GM10266 (cell line): ENCODE measurements at regions not wholly inside any gene's neighbourhood (a gene's known extent, or its start where the extent isn't known, plus 50 kb on each side); places are given as distances from the start of the nearest gene placed in this dataset.

ENCODE experiments used
- DNase-seq: peaks from one replicate; pipeline ENCODE4 v3.0.0; 2012; ENCODE audit errors: extremely low spot score
- TF ChIP-seq, protein P1 (sequence below): IDR thresholded peaks from 2 replicates; pipeline ENCODE4 v1.5.1; 2012; ENCODE audit warnings: mild to moderate bottlenecking, low read depth; ENCODE audit not compliant: control insufficient read depth, insufficient read depth; ENCODE audit errors: missing control alignments

DNA sequence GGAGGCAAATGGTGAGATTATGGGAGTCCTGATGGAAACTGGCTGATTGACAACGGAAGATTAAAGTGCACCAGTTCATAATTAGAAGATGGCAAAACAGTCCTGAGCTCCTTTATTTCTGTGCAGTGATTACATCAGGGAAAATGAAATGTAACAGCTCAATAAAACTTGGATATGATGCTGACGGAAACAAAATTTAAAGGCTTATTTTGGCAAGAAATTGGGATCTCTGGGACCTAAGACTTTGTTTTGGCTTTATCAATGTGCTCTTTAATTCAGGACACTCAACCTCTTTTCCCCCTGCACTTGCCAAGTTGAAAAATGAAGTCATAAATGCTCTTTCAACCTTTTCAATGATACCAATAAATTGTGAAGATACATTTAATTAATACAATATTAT is 226.8 kb downstream of the C6orf118 start:
- TF ChIP-seq, protein P1, sequence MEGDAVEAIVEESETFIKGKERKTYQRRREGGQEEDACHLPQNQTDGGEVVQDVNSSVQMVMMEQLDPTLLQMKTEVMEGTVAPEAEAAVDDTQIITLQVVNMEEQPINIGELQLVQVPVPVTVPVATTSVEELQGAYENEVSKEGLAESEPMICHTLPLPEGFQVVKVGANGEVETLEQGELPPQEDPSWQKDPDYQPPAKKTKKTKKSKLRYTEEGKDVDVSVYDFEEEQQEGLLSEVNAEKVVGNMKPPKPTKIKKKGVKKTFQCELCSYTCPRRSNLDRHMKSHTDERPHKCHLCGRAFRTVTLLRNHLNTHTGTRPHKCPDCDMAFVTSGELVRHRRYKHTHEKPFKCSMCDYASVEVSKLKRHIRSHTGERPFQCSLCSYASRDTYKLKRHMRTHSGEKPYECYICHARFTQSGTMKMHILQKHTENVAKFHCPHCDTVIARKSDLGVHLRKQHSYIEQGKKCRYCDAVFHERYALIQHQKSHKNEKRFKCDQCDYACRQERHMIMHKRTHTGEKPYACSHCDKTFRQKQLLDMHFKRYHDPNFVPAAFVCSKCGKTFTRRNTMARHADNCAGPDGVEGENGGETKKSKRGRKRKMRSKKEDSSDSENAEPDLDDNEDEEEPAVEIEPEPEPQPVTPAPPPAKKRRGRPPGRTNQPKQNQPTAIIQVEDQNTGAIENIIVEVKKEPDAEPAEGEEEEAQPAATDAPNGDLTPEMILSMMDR = no peak
- no peak for DNase-seq

DNA sequence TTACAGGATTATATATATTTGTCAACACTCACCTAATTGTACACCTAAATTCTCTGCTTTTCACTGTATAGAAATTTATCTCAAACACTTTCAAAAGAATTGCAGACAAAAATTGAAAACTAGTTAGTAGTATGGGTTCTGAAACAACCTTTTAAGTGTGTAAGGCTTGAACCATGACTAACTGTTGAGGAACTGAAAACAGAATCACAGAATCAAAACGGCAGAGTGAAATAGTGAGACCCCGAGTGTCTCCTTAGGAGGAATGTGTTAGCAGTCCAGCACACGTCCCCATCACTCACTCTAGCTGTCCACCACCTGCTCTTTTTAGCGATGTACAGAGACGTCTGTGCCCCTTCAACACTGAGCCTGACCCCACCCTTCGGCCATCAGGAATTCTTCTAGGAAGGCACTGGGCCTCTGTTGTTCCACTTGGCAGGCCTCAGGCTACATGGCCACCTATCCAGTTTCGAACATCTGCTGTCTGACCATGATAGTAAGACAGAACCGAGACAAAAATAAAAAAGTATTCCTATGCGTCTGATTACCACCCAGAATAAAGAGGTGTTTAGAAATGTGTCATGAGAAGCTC is 227.4 kb downstream of the C6orf118 start:
- DNase-seq = no peak
- TF ChIP-seq, protein P1 = no peak

DNA sequence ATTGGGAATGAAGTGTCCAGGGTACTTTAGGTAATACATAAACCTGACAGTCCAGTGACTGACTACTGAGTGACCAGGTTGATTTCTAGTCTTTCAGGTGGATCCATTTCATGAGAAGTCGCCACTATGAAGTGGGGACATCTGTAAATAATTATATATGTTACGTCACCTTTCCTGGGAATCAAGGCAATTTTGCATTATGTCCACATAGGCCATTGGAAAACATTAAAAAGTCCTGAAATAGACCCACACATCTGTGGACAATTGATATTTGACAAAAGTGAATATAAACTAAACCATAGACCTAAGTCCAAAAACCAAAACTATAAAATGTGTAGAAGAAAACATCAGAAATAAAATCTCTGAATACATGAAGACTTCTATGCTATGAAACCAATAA is 231.5 kb downstream of the C6orf118 start:
- DNase-seq = no peak
- TF ChIP-seq, protein P1 = no peak

DNA sequence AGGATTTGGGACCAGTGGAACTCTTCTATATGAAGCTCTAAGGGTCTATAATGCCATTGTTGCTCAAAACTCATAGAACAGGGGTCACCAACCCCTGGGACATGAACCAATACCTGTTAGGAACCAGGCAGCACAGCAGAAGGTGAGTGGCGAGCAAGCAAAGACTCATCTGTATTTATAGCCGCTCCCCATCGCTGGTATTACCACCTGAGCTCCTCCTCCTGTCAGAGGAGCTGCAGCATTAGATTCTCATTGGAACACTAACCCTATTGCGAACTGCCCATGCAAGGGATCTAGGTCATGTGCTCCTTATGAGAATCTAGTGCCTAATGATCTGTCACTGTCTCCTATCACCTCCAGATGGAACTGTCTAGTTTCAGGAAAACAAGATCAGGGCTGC is 237.5 kb downstream of the C6orf118 start:
- no peak for DNase-seq
- TF ChIP-seq, protein P1 = no peak

DNA sequence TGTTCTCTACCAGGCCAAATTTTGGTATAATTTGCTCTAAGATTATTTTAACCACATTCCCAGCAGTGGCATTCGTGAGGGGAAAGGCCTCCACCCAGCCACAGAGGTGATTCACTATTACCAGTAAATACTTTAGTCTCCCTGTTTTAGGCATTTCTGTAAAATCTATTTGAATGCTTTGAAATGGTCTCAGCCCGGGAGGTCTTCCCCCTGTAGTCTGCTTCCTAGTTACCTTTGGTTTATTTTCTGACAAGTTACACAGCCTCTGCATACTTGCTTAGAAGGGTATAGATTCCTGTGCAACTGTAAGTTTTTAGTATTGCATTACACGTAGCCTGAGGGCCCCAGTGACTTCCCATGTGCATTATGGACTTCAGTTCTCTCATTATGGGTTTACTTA is 248.7 kb downstream of the C6orf118 start:
- TF ChIP-seq, protein P1 = no peak
- no peak for DNase-seq

DNA sequence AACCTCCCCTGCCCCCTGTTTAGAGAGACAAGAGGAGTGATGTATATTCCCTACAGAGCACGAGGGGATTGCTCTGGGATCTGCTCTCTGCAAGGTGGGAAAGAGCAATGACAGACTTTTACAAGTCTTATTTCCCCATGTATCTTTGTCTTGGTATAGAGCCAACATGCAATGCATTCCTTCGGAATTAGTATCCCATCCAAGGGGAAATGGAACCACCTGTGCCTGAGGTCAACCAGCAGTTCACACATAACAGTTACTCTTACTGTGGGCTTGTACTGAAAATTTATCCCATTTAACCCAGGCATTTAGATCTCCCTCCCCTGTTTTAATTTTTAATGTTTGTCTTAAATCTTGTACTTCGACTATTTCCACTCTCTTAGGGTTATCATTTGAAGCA is 250.4 kb downstream of the C6orf118 start:
- TF ChIP-seq, protein P1 = no peak
- no peak for DNase-seq

DNA sequence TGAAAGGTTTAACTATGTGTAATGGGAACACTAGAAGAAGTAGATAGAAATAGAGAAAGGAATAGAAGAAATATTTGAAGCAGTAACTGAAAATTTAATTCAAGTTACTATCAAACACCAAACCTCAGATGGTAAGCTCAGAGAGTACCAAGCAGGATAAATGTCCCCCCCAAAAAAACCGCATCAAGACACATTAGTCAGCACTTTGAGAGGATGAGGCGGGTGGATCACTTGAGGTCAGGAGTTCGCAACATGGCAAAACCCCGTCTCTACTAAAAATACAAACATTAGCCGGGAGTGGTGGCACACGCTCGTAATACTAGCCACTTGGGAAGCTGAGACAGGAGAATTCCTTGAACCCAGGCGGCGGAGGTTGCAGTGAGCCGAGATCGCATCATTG is 253.1 kb downstream of the C6orf118 start:
- TF ChIP-seq, protein P1 = no peak

More for the DNA sequence above, 253.1 kb downstream of the C6orf118 start:
- DNase-seq = no peak
